Neural progenitor cell (in vitro differentiated cells): ENCODE measurements at regions not wholly inside any gene's neighbourhood (a gene's known extent, or its start where the extent isn't known, plus 50 kb on each side); places are given as distances from the start of the nearest gene placed in this dataset.

Experiments used
- EZH2 ChIP-seq: fragments of 200-600 bp; sonication (generic); IDR thresholded peaks from 2 replicates; pipeline ENCODE4 v1.6.1; 2017; ENCODE audit warnings: antibody characterized with exemption, mild to moderate bottlenecking, moderate library complexity
- TF ChIP-seq, protein P1 (sequence below): fragments of 200-600 bp; sonication (generic); IDR thresholded peaks from 2 replicates; pipeline ENCODE4 v1.5.1; 2017; ENCODE audit warnings: antibody characterized with exemption, mild to moderate bottlenecking

DNA sequence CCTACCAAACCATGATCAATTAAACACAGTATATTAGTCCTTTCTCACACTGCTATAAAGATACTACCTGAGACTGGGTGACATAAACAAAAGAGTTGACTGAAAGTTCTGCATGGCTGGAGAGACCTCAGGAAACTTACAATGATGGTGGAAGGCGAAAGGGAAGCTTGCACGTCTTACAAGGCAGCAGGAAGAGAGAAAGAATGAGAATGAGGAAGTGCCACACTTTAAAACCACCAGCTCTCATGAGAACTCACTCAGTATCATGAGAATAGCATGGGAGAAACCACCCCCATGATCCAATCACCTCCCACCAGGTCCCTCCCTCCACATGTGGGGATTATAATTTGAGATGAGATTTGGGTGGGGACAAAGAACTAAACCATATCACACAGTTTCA lies 324.9 kb upstream of the ZNF507 start:
- TF ChIP-seq EZH2, result no peak
- TF ChIP-seq, protein P1, sequence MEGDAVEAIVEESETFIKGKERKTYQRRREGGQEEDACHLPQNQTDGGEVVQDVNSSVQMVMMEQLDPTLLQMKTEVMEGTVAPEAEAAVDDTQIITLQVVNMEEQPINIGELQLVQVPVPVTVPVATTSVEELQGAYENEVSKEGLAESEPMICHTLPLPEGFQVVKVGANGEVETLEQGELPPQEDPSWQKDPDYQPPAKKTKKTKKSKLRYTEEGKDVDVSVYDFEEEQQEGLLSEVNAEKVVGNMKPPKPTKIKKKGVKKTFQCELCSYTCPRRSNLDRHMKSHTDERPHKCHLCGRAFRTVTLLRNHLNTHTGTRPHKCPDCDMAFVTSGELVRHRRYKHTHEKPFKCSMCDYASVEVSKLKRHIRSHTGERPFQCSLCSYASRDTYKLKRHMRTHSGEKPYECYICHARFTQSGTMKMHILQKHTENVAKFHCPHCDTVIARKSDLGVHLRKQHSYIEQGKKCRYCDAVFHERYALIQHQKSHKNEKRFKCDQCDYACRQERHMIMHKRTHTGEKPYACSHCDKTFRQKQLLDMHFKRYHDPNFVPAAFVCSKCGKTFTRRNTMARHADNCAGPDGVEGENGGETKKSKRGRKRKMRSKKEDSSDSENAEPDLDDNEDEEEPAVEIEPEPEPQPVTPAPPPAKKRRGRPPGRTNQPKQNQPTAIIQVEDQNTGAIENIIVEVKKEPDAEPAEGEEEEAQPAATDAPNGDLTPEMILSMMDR, result no peak
